Renal cortex interstitium (tissue), 11 donors: ENCODE measurements at regions not wholly inside any gene's neighbourhood (a gene's known extent, or its start where the extent isn't known, plus 50 kb on each side); places are given as distances from the start of the nearest gene placed in this dataset.
"Not testable (repeated sequence)": the region's sequence is repeated elsewhere in the genome, so short reads cannot be mapped to it uniquely, and the experiment has no call there.

ENCODE experiments used
- DNase-seq, 11 donors: peaks; one replicate each; pipeline ENCODE4 v3.0.0-alpha.2; 2013; ENCODE audit warnings: low read depth in 9 of 11, low spot score in 4 of 11; ENCODE audit errors: extremely low read depth in 1 of 11

DNA sequence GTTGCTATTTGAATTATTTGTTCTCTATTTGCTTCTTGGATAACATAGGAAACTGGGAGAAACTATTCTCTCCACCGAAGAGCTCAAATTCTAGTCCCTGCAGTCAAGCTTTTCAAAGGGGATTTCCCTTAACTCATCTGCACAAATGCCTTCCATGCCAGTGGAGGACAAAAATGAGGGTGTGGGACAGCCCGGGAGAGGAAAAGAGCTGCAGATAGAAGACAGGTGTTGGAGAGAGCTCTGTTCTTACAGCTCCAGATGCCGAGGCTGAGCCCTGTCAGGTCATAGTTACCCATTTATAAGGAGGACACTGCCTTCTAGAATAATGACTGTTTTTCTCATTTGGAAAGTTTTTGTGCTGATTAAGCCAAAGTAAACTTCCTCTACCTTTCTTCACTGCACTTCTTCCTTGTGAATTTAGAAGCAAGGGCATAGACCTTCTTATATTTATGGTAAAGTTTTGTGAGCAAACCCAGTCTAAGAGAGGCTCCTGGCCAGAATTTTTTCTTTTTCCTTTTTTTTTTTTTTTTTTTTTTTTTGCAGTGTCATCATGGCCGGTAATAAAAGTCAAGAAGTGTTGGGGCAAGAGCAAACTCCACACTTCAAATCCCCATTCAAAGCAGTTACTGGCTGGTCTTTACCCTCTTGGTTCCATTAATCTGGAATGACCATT lies 177.2 kb downstream of the ABCC12 start:
- no peak for DNase-seq

DNA sequence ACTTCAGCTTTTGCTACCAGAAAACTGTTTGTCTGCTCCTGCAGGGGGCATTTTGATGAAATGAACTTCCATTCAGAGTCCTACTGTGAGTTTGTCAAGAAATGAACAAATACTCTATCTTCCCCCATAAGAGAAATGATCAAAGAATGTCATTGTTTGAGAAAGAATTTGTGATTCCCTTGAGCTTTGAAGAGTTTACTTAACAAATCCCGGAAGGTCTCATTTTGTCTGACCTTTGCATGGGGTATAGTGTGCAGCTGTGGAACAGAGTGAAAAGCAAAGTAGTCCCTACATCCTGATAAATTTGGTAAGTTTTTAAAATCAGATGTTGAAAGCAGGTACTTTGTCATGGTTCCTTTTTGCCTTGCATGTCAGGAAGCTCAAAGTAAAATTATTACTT lies 178.0 kb downstream of the ABCC12 start:
- DNase-seq, result no peak

DNA sequence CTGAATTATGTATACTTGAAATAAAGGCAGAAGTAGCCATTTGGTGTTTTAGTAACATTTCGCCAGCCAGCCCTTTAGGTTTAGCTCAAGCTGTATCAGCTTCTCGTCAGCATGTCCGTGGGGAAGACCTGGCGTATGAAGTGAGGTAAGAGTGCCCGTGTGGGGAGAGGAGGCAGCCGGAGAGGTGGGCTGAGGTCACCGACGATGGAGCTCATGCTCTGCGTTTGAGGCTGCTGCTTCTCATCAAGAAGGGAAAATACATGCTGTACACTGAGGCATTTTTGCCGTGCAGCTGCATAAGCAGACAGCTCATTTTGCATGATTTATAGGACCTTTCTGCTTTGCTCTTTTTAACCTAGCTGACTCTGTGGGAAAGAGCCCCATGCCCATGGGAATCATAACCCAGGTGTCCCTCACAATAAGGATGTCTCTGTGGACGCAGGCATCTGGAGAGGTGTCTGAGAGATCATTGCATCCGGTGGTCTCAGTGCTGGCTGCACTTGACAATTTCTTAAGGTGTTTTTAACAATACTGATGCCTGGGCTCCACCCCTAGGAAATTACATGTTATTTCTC lies 179.1 kb downstream of the ABCC12 start:
- no peak for DNase-seq

DNA sequence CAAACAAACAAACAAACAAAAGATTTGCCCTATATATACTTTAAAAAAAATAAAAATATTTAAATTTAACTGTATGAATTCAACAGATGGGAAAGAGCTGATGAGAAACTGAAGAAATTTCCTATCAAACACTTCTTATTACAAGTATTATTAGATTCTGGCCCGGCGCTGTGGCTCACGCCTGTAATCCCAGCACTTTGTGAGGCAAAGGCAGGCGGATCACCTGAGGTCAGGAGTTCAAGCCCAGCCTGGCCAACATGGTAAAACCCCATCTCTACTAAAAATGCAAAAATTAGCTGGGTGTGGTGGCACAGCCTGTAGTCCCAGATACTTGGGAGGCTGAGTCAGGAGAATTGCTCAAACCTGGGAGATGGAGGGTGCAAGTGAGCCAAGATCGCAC lies 180.8 kb downstream of the ABCC12 start:
- DNase-seq, result not testable (repeated sequence)

DNA sequence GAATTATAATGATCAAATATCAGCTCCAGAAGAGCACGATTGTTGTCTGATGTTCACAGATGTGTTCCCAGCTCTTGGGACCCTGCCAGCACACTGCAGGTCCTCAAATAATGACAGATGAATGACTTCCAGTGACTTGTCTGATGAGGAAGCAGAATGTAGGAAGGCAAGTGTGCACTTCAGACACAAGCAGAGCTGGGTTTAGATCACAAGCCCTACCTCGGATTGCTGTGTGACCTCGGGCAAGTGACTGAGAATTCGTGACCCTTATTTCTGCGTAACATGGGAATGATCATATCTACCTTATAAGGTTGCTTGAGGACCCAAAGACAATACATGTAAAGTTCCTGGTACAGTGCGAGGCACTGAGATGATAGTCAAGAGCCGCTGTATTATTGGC lies 182.2 kb downstream of the ABCC12 start:
- DNase-seq, result no peak

DNA sequence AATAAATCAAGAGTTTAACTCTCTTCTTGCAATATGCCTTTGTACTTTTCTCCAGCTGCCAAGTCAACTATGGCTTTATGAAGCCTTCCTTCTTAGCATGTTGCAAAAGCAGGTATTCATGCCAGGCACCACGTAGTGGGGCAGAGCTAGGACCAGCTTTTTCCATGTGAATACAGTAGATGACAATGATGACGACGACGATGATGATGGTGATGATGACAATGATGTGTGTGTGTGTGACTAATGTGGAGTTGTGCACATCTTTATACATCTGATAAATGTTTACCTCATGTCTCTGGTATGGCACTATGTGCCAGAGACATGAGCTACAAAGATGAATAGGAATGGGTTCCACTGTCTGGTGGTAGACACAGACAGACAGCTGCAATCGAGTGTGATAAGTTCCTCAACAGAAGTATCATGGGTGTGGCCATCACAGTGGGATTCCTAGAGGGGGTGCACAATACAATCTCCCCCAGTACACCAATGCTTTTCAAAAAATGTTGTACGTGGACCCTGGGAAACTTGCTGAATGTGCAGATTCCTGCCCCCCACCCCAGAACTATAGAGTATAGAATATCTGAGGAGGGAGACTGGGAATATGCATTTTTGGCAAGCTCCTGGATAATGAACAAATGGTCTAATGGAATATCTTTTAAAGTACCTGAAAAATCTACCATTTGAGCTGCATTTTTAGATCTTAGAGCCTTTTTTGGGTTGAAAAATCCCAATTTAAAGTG lies 183.4 kb downstream of the ABCC12 start:
- DNase-seq, result no peak

DNA sequence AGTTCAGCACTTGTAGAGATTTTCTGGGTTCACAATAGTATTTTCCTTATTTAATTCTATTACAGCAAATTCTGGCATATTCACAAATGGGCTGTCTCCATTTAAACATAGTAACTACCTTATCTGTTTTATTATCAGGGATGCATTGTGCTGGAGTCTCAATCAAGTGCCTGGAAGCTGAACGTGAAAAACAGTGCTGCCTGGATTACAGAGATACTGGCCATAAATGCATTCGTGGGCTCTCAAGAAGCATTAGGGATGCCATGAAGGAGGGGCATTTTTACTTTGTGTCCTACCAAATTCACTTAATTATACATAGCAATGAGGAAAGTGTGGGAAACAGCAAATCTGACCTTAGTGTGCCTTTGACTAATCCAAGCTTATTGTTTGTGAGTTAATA lies 184.6 kb downstream of the ABCC12 start:
- no peak for DNase-seq

DNA sequence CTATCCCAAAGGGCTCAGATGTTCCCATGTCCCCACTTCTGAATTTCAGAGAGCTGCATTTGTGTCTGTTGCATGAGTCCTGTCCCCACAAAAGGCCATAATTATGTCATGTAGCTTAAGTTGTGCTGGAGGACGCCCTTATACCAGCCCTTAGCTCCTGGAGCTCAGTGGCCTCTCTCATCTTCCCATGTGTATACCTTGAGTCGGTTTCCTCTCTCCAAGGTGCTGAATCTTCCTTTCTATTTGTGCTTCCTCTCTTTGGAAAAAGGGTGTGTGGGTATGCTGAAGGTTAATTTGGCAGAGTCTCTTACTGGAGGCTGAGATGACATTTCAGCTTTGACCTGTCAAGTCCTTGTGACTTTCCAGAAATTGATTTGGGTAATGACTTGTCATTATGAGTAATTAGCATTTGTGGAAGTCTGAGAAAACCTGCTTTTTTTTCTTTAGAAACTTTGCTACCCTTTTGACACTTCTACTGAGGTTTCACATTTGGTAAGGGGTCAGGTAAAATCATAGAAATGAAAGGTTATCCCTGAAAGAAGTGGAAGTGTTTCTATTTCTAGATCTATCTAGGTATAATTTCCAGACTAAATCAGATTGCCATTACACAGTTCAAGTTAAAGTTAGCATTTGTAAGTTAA lies 185.4 kb downstream of the ABCC12 start:
- DNase-seq, result peak; percentile 17 to 74 (median 61)

DNA sequence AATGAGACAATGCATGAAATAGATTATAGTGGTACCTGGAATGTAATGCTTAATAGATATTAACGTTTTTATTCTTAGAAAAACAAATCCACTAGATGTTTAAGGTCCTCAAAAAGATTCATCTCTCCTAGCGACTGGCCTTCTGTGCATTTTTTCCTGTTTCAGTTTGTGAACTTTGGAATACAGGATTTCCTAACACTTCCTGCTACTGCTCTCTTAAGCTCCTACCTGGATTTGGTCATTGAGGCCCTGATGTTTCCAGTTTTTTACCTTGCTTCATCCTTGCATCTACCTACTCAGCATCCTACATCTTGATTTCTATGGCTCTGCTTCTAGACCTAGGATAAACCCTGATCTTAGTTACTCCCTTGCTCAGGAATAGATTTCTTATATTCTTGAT lies 188.4 kb downstream of the ABCC12 start:
- DNase-seq, result no peak

DNA sequence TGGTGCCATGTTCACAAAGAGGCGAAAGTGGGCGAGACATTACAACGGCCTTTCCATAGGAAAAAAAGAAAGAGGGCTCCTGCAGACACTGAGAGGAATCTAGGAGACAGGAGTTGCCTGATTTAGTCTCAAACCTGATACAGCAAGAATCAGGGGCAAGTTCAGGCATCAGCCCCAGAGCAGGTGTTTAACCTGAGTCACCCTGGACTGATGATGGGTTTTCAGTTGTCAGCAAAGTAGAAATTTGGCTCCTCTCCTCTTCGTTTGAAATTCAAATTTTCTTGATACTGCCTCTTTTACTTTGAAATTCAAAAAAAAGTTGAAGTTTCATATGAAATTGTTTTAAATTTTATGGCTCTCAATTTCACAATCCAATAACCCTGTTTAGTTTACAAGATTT lies 189.5 kb downstream of the ABCC12 start:
- no peak for DNase-seq

DNA sequence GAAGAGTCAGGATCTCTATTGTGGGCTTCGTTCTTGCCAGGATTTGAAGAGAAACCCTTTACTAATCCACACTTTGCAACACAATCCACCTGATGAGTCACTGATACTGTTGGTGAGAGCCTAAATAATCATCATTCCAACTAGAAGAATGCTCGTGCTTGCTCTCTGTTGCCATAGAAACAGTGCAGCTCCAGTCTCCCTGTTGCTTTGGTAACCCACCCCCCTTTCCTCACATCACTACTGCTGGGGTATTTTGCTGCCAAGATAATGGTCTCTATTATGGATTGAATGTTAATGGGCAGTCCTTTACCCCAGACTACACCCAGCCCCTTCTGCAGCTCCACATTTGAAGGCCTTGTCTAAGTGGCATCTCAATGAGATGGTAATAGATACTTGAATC lies 190.4 kb downstream of the ABCC12 start:
- DNase-seq, result no peak

DNA sequence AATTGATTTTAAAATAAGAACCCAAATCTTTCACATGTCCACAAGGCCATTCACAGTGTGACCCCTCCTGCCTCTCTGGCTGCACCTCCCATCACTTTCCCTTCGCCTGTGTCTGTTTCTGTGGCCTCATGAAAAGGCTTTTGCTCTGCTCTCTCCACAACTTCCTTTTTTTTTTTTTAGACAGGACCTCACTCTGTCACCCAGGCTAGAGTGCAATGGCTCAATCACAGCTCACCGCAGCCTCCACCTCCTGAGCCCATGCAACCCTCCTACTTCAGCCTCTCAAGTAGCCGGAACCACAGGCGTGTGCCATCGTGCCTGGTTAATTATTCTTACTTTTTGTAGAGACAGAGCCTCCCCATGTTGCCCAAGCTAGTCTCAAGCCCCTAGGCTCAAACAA lies 197.1 kb downstream of the ABCC12 start:
- DNase-seq, result no peak

DNA sequence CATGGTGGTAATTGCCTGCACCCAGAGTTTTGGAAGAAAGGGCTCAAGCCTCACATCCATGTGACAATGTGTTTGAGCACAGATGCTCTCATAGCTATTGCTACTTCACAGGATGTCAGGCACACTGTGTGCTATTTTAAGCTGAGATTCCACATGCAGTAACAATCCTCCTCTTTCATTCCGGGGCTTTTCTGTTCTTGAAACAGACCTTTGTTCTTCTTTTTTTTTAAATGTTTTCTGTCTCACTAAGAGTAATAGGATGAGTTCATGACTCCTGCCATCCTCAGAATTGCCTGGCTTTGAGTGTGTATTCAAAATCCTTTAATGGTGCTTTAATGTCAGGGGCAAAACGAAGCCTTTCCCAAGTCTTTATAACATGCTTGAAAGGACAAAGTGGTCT lies 198.9 kb downstream of the ABCC12 start:
- no peak for DNase-seq

DNA sequence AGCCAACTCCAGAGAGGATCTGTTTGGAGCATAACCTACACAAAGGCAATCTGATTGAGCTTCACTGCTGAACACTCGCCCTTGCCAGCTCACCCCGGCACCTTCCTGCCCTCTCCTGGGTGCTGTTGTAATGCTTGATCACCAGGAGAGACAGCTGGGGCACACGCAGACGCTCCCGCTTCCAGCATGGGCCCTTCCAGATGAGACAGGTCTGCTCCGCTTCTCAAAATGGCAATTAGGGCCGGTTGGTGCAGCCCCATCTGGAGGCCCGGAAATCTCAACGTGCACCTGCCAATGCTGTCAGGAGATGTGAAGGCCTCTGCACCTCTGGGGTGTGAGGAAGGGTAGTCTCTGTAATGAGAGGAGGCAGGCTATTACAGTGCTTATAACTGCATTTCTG lies 206.1 kb downstream of the ABCC12 start:
- no peak for DNase-seq

DNA sequence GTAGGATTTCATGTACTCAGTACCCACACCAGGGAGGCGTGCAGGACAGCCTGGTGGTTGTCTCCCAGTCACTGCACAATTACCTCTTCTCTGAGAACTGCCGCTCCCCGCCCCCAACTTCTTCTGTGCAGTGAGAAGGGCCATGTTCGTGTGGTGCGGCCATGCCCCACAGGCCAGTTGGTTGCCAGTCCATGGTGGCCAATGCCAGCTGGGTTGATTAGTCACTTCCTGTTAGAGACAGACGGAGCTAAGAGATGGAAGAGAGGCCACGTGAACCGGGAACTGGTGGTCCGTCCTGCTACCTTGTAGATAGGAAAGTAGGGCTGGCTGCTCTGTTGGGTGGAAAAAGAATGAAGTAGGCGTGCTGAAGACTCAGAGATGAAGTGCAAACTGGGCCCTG lies 206.5 kb downstream of the ABCC12 start:
- no peak for DNase-seq

DNA sequence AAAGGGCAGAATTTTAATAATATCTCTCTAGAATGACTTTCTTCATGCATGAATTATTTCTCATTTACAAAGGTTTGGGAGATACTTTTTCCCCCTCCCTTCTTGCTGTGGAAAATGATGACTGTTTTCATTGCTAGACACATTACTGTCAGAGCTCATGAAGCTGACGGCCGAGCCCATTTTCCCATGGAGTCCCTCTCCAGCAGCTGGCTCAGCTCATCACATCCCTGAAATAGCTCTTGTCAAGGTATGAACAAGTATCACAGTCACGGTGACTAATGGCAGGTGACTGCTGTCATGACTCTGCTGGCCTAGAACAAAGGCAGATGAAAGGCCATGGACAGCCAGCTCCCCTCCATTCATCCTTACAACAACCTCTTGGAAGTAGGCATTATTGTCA lies 208.1 kb downstream of the ABCC12 start:
- DNase-seq, result no peak

DNA sequence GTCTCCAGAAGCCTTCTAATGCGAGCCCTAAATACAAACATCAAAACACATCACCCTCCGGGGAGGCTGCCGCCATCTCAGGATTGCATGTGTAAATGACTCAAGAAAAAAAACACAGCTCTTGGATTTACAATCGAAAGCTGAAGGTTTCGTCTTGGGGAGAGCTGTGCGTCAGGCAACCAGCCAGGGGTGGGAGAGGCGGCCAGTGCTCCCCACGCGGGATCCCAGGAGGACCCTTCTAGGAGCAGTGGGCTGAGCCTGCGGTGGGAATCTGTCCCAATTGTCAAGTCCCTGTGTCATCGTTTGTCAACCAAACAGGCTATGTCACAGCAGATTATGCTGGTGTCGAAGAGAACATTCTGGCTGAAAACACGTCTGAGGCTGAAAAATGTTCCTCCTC lies 209.7 kb downstream of the ABCC12 start:
- DNase-seq, result no peak

DNA sequence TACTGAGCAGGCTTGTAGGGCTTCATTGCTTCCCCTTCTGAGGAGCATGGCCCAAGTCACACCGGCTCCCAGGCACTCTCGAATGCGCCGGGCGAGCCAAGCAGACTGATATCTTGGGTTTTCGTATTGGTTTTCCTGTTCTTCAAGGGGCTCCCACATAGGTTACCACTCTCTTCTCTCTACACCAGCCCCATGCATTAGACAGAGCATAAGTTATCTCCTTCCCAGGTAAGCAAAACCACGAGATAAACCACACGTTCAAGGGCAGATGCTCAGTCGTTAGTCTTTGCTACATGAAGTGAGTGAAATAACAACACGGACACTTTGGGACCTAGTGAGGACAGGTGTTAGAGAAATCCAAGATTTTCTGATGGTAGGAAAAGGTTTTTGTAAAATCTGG lies 211.2 kb downstream of the ABCC12 start:
- DNase-seq, result no peak

DNA sequence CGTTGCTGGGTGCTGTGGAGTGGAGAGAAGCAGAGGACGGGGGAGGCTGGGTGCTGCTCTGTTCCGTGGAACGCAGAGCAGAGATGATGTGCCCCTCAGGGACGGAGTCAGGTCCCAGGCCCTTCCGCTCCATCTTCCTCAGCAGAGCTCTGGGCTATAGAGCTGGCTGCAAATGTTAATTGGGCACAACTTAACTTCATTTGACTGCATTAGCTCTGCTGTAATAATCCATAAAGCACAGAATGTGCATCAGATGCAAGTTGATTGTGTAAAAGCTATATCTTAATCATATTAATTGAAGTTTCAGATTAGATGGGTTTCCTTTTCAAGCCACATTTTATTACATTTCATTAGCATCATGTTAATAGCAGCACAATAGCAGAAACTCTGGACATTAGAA lies 212.6 kb downstream of the ABCC12 start:
- DNase-seq, result no peak

DNA sequence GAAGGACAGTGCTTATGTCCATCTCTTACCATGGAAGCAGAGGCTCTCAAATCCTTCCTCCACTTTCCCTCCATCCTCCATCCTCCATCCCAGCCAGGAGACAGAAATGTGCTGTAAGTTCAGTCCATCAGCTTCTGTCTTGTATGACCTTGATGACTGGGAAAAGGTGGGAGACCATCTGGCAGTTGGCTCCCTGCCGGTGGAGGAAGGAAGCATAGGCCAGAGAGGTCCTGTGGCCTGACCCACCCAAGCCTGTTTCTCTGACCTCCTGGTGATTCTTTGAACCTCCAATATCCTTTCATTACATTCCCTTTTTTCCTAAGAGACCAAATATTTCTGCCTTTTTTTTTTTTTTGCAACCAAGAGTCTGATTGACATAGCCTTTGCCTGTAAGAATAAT lies 215.3 kb downstream of the ABCC12 start:
- DNase-seq, result no peak
